ENCODE measurements at regions not wholly inside any gene's neighbourhood (a gene's known extent, or its start where the extent isn't known, plus 50 kb on each side); places are given as distances from the start of the nearest gene placed in this dataset.
A peak's percentile ranks its signal among the peaks of the same experiment; 100 is the strongest.

GRCh38 chr22:34434371-34434770 lies 514.1 kb upstream of the LARGE1 start:
- no peaks in the 10 kb centered on the region for H3K4me1 ChIP-seq
- no peak overlapping the region for H3K4me3 ChIP-seq
- no peak for TF ChIP-seq POLR2AphosphoS5 (IDR thresholded peaks at IDR 0.05)
- H3K27ac ChIP-seq, result no peak overlapping the region
- H3K9me3 ChIP-seq, result no peaks in the 10 kb centered on the region
- intact Hi-C loops (cut with DNase I; ENCODE audit: low total_unique reads), result no loop called here
- no peaks in the 10 kb centered on the region for H3K36me3 ChIP-seq
- no peak for DNase-seq
- H3K27me3 ChIP-seq, result no peaks in the 10 kb centered on the region

- H3K27ac ChIP-seq, result no peak overlapping the region
- no peaks in the 10 kb centered on the region for H3K9me3 ChIP-seq
- H3K4me1 ChIP-seq, result no peaks in the 10 kb centered on the region
- intact Hi-C loops (cut with DNase I; ENCODE audit: low total_unique reads), result no loop called here
- 77 to 91% (median 80%) methylated on average over 1 of the region's 1 CpG for WGBS, 5 donors
- DNase-seq, result no peak
- H3K27me3 ChIP-seq, result no peaks in the 10 kb centered on the region
- no peaks in the 10 kb centered on the region for H3K36me3 ChIP-seq
- TF ChIP-seq POLR2AphosphoS5 (IDR thresholded peaks at IDR 0.05) (no peak), POLR2A (IDR thresholded peaks at IDR 0.05) (no peak), CTCF (IDR thresholded peaks at IDR 0.05) (no peak), EP300 (IDR thresholded peaks at IDR 0.05) (no peak)
- no peak overlapping the region for H3K4me3 ChIP-seq
Observed at GRCh38 chr22:34437140-34437539, 516.9 kb upstream of the LARGE1 start.

GRCh38 chr22:34454598-34454997 lies 534.3 kb upstream of the LARGE1 start:
- 43 to 61% (median 57%) methylated on average over 2 of the region's 2 CpGs for WGBS, 5 donors
- Histone ChIP-seq H3K4me3 (no peak overlapping the region), H3K27me3 (peaks cover 0 to 3% (median 0%) of the 10 kb centered on the region in 3 donors), H3K9me3 (peaks cover 0 to 7% (median 0%) of the 10 kb centered on the region in 4 donors), H3K36me3 (no peaks in the 10 kb centered on the region), H3K27ac (no peak overlapping the region), H3K4me1 (no peaks in the 10 kb centered on the region)
- intact Hi-C loops (cut with DNase I; ENCODE audit: low total_unique reads), result no loop called here
- TF ChIP-seq POLR2AphosphoS5 (IDR thresholded peaks at IDR 0.05), result no peak
- TF ChIP-seq POLR2A (IDR thresholded peaks at IDR 0.05), result no peak
- TF ChIP-seq EP300 (IDR thresholded peaks at IDR 0.05), result no peak
- TF ChIP-seq CTCF (IDR thresholded peaks at IDR 0.05), result no peak
- DNase-seq, result peak in 1 of 2 donors; percentile 4

- no peaks in the 10 kb centered on the region for H3K36me3 ChIP-seq
- H3K4me1 ChIP-seq, result no peaks in the 10 kb centered on the region
- DNase-seq, result no peak
- peaks cover 0 to 6% (median 0%) of the 10 kb centered on the region in 4 donors for H3K9me3 ChIP-seq
- WGBS, 5 donors, result 68 to 78% (median 71%) methylated on average over 4 of the region's 4 CpGs
- no peak overlapping the region for H3K4me3 ChIP-seq
- no peak overlapping the region for H3K27ac ChIP-seq
- no peak for TF ChIP-seq POLR2AphosphoS5 (IDR thresholded peaks at IDR 0.05)
- no peak for TF ChIP-seq POLR2A (IDR thresholded peaks at IDR 0.05)
- TF ChIP-seq CTCF (IDR thresholded peaks at IDR 0.05), result no peak
- TF ChIP-seq EP300 (IDR thresholded peaks at IDR 0.05), result no peak
- H3K27me3 ChIP-seq, result peaks cover 0 to 3% (median 0%) of the 10 kb centered on the region in 3 donors
- intact Hi-C loops (cut with DNase I; ENCODE audit: low total_unique reads), result no loop called here
Observed at GRCh38 chr22:34462795-34463194, 542.5 kb upstream of the LARGE1 start.

GRCh38 chr22:34475886-34476285 lies 555.6 kb upstream of the LARGE1 start:
- WGBS, 5 donors, result 76 to 85% (median 82%) methylated on average over 2 to 3 of the region's 3 CpGs
- DNase-seq, result no peak
- H3K36me3 ChIP-seq, result no peaks in the 10 kb centered on the region
- H3K27ac ChIP-seq, result no peak overlapping the region
- TF ChIP-seq POLR2A (IDR thresholded peaks at IDR 0.05) (no peak), CTCF (IDR thresholded peaks at IDR 0.05) (no peak), POLR2AphosphoS5 (IDR thresholded peaks at IDR 0.05) (no peak), EP300 (IDR thresholded peaks at IDR 0.05) (no peak)
- no peak overlapping the region for H3K4me3 ChIP-seq
- peaks cover 0 to 12% (median 5%) of the 10 kb centered on the region in 4 donors for H3K9me3 ChIP-seq
- intact Hi-C loops (cut with DNase I; ENCODE audit: low total_unique reads), result no loop called here
- no peaks in the 10 kb centered on the region for H3K4me1 ChIP-seq
- peaks cover 0 to 16% (median 0%) of the 10 kb centered on the region in 3 donors for H3K27me3 ChIP-seq

All from stomach (tissue), 8 donors.